H9 (cell line): ENCODE measurements at regions not wholly inside any gene's neighbourhood (a gene's known extent, or its start where the extent isn't known, plus 50 kb on each side); places are given as distances from the start of the nearest gene placed in this dataset.

ENCODE experiments used
- DNase-seq: peaks from one replicate; pipeline ENCODE4 v3.0.0-alpha.2; 2017
- H2AFZ ChIP-seq: one replicate; pipeline ENCODE4 v1.6.1; 2013; ENCODE audit warnings: mild to moderate bottlenecking, low read length, control low read depth, moderate library complexity
- H2AK5ac ChIP-seq: 2 replicates; pipeline ENCODE4 v1.6.1; 2013; ENCODE audit warnings: low read length, control low read depth, mixed read lengths; ENCODE audit not compliant: insufficient read length
- H2BK120ac ChIP-seq: one replicate; pipeline ENCODE4 v1.6.1; 2013; ENCODE audit warnings: low read depth, mild to moderate bottlenecking, low read length, control low read depth, inconsistent platforms; ENCODE audit not compliant: poor library complexity, severe bottlenecking
- H2BK12ac ChIP-seq: 2 replicates; pipeline ENCODE4 v1.6.1; 2013; ENCODE audit warnings: low read length, control low read depth, mixed read lengths, low read depth; ENCODE audit not compliant: insufficient read length
- H2BK15ac ChIP-seq: 2 replicates; pipeline ENCODE4 v1.6.1; 2013; ENCODE audit warnings: low read depth, low read length, control low read depth
- H2BK20ac ChIP-seq: one replicate; pipeline ENCODE4 v1.6.1; 2013; ENCODE audit warnings: low read depth, mild to moderate bottlenecking, low read length, control low read depth, inconsistent platforms; ENCODE audit not compliant: poor library complexity, severe bottlenecking
- H2BK5ac ChIP-seq: 2 replicates; pipeline ENCODE4 v1.6.1; 2013; ENCODE audit warnings: low read length, control low read depth, mixed read lengths; ENCODE audit not compliant: insufficient read length
- H3K14ac ChIP-seq: 2 replicates; pipeline ENCODE4 v1.6.1; 2013; ENCODE audit warnings: low read length, control low read depth; ENCODE audit not compliant: insufficient read depth
- H3K18ac ChIP-seq: 2 replicates; pipeline ENCODE4 v1.6.1; 2013; ENCODE audit warnings: low read depth, mild to moderate bottlenecking, mixed read lengths, low read length, control low read depth; ENCODE audit not compliant: insufficient read length
- H3K23ac ChIP-seq: 2 replicates; pipeline ENCODE4 v1.6.1; 2013; ENCODE audit warnings: low read length, control low read depth, mixed read lengths, low read depth; ENCODE audit not compliant: insufficient read length
- H3K23me2 ChIP-seq: 2 replicates; pipeline ENCODE4 v1.6.1; 2013; ENCODE audit warnings: low read depth, mild to moderate bottlenecking, mixed read lengths, low read length, control low read depth; ENCODE audit not compliant: insufficient read length, poor library complexity, severe bottlenecking
- H3K27ac ChIP-seq: 2 replicates; pipeline ENCODE4 v1.5.1; 2013; ENCODE audit warnings: low read length, control low read depth, mixed read lengths, low read depth; ENCODE audit not compliant: insufficient read length
- H3K27me3 ChIP-seq: 2 replicates; pipeline ENCODE4 v1.6.1; 2013; ENCODE audit warnings: low read length, control low read depth, inconsistent platforms; ENCODE audit not compliant: insufficient read depth
- H3K4ac ChIP-seq: 2 replicates; pipeline ENCODE4 v1.6.1; 2013; ENCODE audit warnings: low read depth, mild to moderate bottlenecking, control low read depth, inconsistent platforms, low read length, moderate library complexity
- H3K4me1 ChIP-seq: 2 replicates; pipeline ENCODE4 v1.6.1; 2013; ENCODE audit warnings: low read length, control low read depth, inconsistent platforms; ENCODE audit not compliant: insufficient read depth
- H3K4me2 ChIP-seq: 2 replicates; pipeline ENCODE4 v1.6.1; 2013; ENCODE audit warnings: low read length, control low read depth, mixed read lengths; ENCODE audit not compliant: insufficient read length, insufficient read depth
- H3K56ac ChIP-seq: 2 replicates; pipeline ENCODE4 v1.6.1; 2013; ENCODE audit warnings: low read depth, mild to moderate bottlenecking, mixed read lengths, low read length, control low read depth; ENCODE audit not compliant: insufficient read length
- H3K79me1 ChIP-seq: 2 replicates; pipeline ENCODE4 v1.6.1; 2013; ENCODE audit warnings: low read depth, mild to moderate bottlenecking, moderate library complexity, low read length, control low read depth, inconsistent platforms; ENCODE audit not compliant: insufficient read depth, poor library complexity, severe bottlenecking
- H3K79me2 ChIP-seq: 2 replicates; pipeline ENCODE4 v1.6.1; 2013; ENCODE audit warnings: low read length, control low read depth, inconsistent platforms; ENCODE audit not compliant: insufficient read depth
- H3K9ac ChIP-seq: 2 replicates; pipeline ENCODE4 v1.6.1; 2013; ENCODE audit warnings: low read length, control low read depth, mixed read lengths; ENCODE audit not compliant: insufficient read length; ENCODE audit errors: extremely low read depth
- H3K9me3 ChIP-seq: one replicate; pipeline ENCODE4 v1.6.1; 2013; ENCODE audit warnings: low read depth, low read length, inconsistent platforms; ENCODE audit not compliant: control insufficient read depth
- H3T11ph ChIP-seq: one replicate; pipeline ENCODE4 v1.6.1; 2013; ENCODE audit warnings: mild to moderate bottlenecking, low read length, control low read depth, inconsistent platforms
- H4K20me1 ChIP-seq: one replicate; pipeline ENCODE4 v1.6.1; 2013; ENCODE audit not compliant: control insufficient read depth, insufficient read length, insufficient read depth
- H4K5ac ChIP-seq: 2 replicates; pipeline ENCODE4 v1.6.1; 2013; ENCODE audit warnings: low read depth, mild to moderate bottlenecking, mixed read lengths, low read length, control low read depth; ENCODE audit not compliant: insufficient read length
- H4K8ac ChIP-seq: replicated peaks from 2 replicates; pipeline ENCODE4 v1.6.1; 2013; ENCODE audit warnings: low read length, control low read depth, mixed read lengths, low read depth; ENCODE audit not compliant: insufficient read length
- H4K91ac ChIP-seq: 2 replicates; pipeline ENCODE4 v1.6.1; 2013; ENCODE audit warnings: low read depth, mild to moderate bottlenecking, moderate library complexity, mixed read lengths, low read length, control low read depth; ENCODE audit not compliant: insufficient read length
- H3K27ac Mint-ChIP-seq, 3 experiments: 2 replicates in 2 of 3; 3 replicates in 1 of 3; pipeline ENCODE4 v1.8.0; 2020 to 2021; ENCODE audit warnings: mixed read lengths in 3 of 3, mild to moderate bottlenecking in 1 of 3, moderate library complexity in 1 of 3
- H3K27me3 Mint-ChIP-seq: 2 replicates; pipeline ENCODE4 v1.8.0; 2021; ENCODE audit warnings: low read depth, mild to moderate bottlenecking, moderate library complexity, mixed read lengths
- H3K36me3 Mint-ChIP-seq, 3 experiments: 2 replicates in 2 of 3; 3 replicates in 1 of 3; pipeline ENCODE4 v1.8.0; 2020 to 2021; ENCODE audit warnings: low read depth in 3 of 3, mixed read lengths in 3 of 3; ENCODE audit not compliant: insufficient read depth in 1 of 3
- H3K4me1 Mint-ChIP-seq, 2 experiments: 2 replicates each; pipeline ENCODE4 v1.8.0; 2020; ENCODE audit warnings: mixed read lengths in 2 of 2
- H3K4me3 Mint-ChIP-seq, 2 experiments: 2 replicates in 1 of 2; 3 replicates in 1 of 2; pipeline ENCODE4 v1.8.0; 2020 to 2021; ENCODE audit warnings: mild to moderate bottlenecking in 2 of 2, mixed read lengths in 2 of 2, moderate library complexity in 1 of 2
- H3K9me3 Mint-ChIP-seq, 2 experiments: 2 replicates in 1 of 2; 3 replicates in 1 of 2; pipeline ENCODE4 v1.8.0; 2020; ENCODE audit warnings: mild to moderate bottlenecking in 2 of 2, mixed read lengths in 2 of 2, moderate library complexity in 1 of 2
- WGBS: extraction: QIAGEN DNeasy Blood & Tissue Kit; methylation state at CpG from one replicate; pipeline ENCODE4 v1.1.7; 2013; ENCODE audit warnings: missing lambda C conversion rate, low lambda C conversion rate, mixed read lengths; ENCODE audit not compliant: insufficient read length; ENCODE audit errors: extremely low coverage; 5-methylcytosine and 5-hydroxymethylcytosine counted together
- TF ChIP-seq, protein P1 (sequence below): fragments of 200-600 bp; sonication (generic); conservative IDR thresholded peaks from 3 replicates; pipeline ENCODE4 v1.8.0; 2021; ENCODE audit warnings: antibody characterized with exemption, mild to moderate bottlenecking

DNA sequence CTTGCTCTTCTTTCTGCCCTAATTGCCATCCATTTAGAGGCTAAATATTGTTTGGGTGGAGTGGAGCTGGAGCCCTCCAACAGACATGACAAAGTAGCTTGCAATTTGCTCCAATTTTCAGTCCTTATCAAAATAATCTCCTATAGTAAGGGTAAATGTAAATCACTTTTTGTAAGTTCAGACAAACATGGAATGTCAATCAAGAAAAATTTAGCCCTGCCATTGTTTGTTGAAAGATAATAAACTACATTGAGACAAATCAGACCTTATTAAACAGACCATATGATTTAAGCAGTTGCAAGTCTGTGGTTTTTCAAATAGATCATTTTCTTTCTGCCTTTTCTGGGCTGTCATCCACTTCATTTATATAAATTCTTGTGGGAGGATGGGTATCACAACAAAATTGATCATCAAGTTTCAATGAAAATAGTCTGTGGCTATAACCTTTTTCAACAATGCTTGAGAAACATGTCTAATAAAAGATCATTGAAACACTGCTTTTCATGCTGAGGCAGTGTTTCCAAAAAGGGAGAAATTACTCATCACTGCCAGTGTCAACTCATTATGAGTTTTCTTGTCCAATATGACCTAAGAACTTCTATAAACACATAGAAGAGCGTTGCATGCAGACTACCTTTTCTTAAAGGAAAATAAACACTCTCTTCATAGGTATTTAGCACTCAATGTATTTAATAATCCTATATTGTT lies 1152.0 kb upstream of the B3GALT2 start:
- H4K5ac ChIP-seq = no peak overlapping the region
- H3K23me2 ChIP-seq = no peaks in the 10 kb centered on the region
- DNase-seq = no peak
- Mint-ChIP-seq H3K9me3 (no peaks in the 10 kb centered on the region), H3K27ac (no peak overlapping the region), H3K4me3 (no peak overlapping the region), H3K36me3 (no peaks in the 10 kb centered on the region), H3K4me1 (peaks cover 5% of the 10 kb centered on the region in 2 experiments; a peak in 2 of 4 replicates), H3K27me3 (no peaks in the 10 kb centered on the region)
- H2AFZ ChIP-seq = no peak overlapping the region
- no peak overlapping the region for H3K27ac ChIP-seq
- TF ChIP-seq, protein P1, sequence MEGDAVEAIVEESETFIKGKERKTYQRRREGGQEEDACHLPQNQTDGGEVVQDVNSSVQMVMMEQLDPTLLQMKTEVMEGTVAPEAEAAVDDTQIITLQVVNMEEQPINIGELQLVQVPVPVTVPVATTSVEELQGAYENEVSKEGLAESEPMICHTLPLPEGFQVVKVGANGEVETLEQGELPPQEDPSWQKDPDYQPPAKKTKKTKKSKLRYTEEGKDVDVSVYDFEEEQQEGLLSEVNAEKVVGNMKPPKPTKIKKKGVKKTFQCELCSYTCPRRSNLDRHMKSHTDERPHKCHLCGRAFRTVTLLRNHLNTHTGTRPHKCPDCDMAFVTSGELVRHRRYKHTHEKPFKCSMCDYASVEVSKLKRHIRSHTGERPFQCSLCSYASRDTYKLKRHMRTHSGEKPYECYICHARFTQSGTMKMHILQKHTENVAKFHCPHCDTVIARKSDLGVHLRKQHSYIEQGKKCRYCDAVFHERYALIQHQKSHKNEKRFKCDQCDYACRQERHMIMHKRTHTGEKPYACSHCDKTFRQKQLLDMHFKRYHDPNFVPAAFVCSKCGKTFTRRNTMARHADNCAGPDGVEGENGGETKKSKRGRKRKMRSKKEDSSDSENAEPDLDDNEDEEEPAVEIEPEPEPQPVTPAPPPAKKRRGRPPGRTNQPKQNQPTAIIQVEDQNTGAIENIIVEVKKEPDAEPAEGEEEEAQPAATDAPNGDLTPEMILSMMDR = no peak
- no peaks in the 10 kb centered on the region for H3K4me1 ChIP-seq
- no peak overlapping the region for H3T11ph ChIP-seq
- no peak overlapping the region for H3K23ac ChIP-seq
- H2AK5ac ChIP-seq = no peak overlapping the region
- H3K4me2 ChIP-seq = no peak overlapping the region
- H2BK15ac ChIP-seq = no peak overlapping the region
- no CpG with 5 or more reads among the region's 1 CpG for WGBS
- no peaks in the 10 kb centered on the region for H4K20me1 ChIP-seq
- H3K56ac ChIP-seq = no peak overlapping the region
- no peak overlapping the region for H2BK120ac ChIP-seq
- no peak overlapping the region for H3K14ac ChIP-seq
- no peak overlapping the region for H3K18ac ChIP-seq
- H3K4ac ChIP-seq = no peak overlapping the region
- H3K27me3 ChIP-seq = no peaks in the 10 kb centered on the region
- H3K79me2 ChIP-seq = no peaks in the 10 kb centered on the region
- H3K9ac ChIP-seq = no peak overlapping the region
- no peak overlapping the region for H4K91ac ChIP-seq
- H4K8ac ChIP-seq = no peak overlapping the region
- H2BK20ac ChIP-seq = no peak overlapping the region
- no peaks in the 10 kb centered on the region for H3K79me1 ChIP-seq
- H2BK5ac ChIP-seq = no peak overlapping the region
- H3K9me3 ChIP-seq = no peaks in the 10 kb centered on the region
- no peak overlapping the region for H2BK12ac ChIP-seq
